ENCODE measurements at regions not wholly inside any gene's neighbourhood (a gene's known extent, or its start where the extent isn't known, plus 50 kb on each side); places are given as distances from the start of the nearest gene placed in this dataset.

GRCh38 chr6:169378620-169379381 lies 125.2 kb upstream of the THBS2 start:
- TF ChIP-seq CTCF (IDR thresholded peaks at IDR 0.05) (no peak), POLR2A (IDR thresholded peaks at IDR 0.05) (no peak)
